GM18517 (cell line): ENCODE measurements at regions not wholly inside any gene's neighbourhood (a gene's known extent, or its start where the extent isn't known, plus 50 kb on each side); places are given as distances from the start of the nearest gene placed in this dataset.
"Not testable (repeated sequence)": the region's sequence is repeated elsewhere in the genome, so short reads cannot be mapped to it uniquely, and the experiment has no call there.

ENCODE experiments used
- ATAC-seq: cut with Tn5 transposase; IDR thresholded peaks from one replicate; pipeline ENCODE4 v1.9.1; 2021; ENCODE audit warnings: mild to moderate bottlenecking, moderate library complexity; ENCODE audit not compliant: unreplicated experiment

- no peak for ATAC-seq
Observed at GRCh38 chr3:176097027-176097426, 1100.3 kb downstream of the TBL1XR1 start.

GRCh38 chr3:176093892-176094291 lies 1103.4 kb downstream of the TBL1XR1 start:
- ATAC-seq, result not testable (repeated sequence)

- ATAC-seq, result no peak
Observed at GRCh38 chr3:176090727-176091126, 1106.6 kb downstream of the TBL1XR1 start.

GRCh38 chr3:176088962-176089383 lies 1108.3 kb downstream of the TBL1XR1 start:
- no peak for ATAC-seq

- no peak for ATAC-seq
Observed at GRCh38 chr3:176087066-176087697, 1110.1 kb downstream of the TBL1XR1 start.

GRCh38 chr3:176079785-176080184 lies 1117.5 kb downstream of the TBL1XR1 start:
- no peak for ATAC-seq

GRCh38 chr3:176078906-176079305 lies 1118.4 kb downstream of the TBL1XR1 start:
- ATAC-seq, result no peak

- no peak for ATAC-seq
Observed at GRCh38 chr3:176075491-176075890, 1121.8 kb downstream of the TBL1XR1 start.

GRCh38 chr3:176075046-176075445 lies 1122.2 kb downstream of the TBL1XR1 start:
- no peak for ATAC-seq

GRCh38 chr3:176074096-176074495 lies 1123.2 kb downstream of the TBL1XR1 start:
- ATAC-seq, result no peak

GRCh38 chr3:176071943-176072342 lies 1125.3 kb downstream of the TBL1XR1 start:
- ATAC-seq, result no peak

GRCh38 chr3:176068750-176069149 lies 1128.5 kb downstream of the TBL1XR1 start:
- no peak for ATAC-seq

GRCh38 chr3:176058856-176059255 lies 1138.4 kb downstream of the TBL1XR1 start:
- ATAC-seq, result no peak

- ATAC-seq, result no peak
Observed at GRCh38 chr3:176055836-176056235, 1141.4 kb downstream of the TBL1XR1 start.

GRCh38 chr3:176051766-176052165 lies 1145.5 kb downstream of the TBL1XR1 start:
- no peak for ATAC-seq

GRCh38 chr3:176046703-176047102 lies 1150.6 kb downstream of the TBL1XR1 start:
- no peak for ATAC-seq

GRCh38 chr3:176041812-176042211 lies 1155.5 kb downstream of the TBL1XR1 start:
- no peak for ATAC-seq

- no peak for ATAC-seq
Observed at GRCh38 chr3:176041185-176041584, 1156.1 kb downstream of the TBL1XR1 start.

- no peak for ATAC-seq
Observed at GRCh38 chr3:176037636-176038035, 1159.6 kb downstream of the TBL1XR1 start.

- no peak for ATAC-seq
Observed at GRCh38 chr3:176032043-176032442, 1165.2 kb downstream of the TBL1XR1 start.

- ATAC-seq, result not testable (repeated sequence)
Observed at GRCh38 chr3:176016203-176016602, 1157.1 kb downstream of the NAALADL2 start.

- ATAC-seq, result not testable (repeated sequence)
Observed at GRCh38 chr3:176015228-176015627, 1156.1 kb downstream of the NAALADL2 start.

GRCh38 chr3:176009256-176009655 lies 1150.1 kb downstream of the NAALADL2 start:
- ATAC-seq, result no peak
